ENCODE measurements at regions not wholly inside any gene's neighbourhood (a gene's known extent, or its start where the extent isn't known, plus 50 kb on each side); places are given as distances from the start of the nearest gene placed in this dataset.

DNA sequence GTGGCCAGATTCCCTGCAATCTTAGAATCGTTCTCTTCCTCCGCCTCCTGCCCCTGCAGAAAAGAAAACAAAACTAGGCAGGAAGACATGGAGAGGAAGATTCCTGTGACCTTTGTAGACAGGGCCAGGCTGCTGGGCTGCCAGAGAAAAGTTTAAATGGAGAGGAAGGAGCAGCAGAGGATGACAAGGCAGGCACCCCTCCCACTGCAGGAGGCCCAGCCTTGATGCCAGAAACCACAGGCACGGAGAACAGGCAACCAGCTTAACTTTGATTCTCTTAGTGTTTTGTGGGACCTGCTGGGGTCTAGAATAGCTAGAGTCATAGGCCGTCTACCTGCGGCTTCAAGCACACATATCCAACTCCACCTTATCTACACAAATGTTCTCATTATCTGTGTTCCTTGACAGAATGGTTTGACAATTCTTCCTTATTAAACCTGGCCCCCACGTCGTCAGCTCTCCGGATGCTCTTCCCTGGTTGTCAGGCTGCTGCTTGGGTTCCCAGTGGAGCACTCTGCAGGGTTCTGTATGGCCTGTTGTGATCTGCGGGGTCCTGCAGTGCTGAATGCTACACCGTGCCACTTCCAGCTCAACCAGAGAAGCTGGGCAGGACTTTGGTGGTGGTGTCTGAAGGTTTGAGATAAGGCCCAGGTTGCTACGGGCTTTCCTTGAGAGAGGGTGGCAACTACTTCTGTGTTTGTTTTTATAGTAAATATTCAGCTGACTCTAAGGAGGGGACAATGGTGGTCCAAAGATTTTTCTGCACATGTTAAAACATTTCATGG, 609.5 kb downstream of the AACS start:
- DNase-seq (ENCODE audit: low read depth in 2 of 2) = no peak

DNA sequence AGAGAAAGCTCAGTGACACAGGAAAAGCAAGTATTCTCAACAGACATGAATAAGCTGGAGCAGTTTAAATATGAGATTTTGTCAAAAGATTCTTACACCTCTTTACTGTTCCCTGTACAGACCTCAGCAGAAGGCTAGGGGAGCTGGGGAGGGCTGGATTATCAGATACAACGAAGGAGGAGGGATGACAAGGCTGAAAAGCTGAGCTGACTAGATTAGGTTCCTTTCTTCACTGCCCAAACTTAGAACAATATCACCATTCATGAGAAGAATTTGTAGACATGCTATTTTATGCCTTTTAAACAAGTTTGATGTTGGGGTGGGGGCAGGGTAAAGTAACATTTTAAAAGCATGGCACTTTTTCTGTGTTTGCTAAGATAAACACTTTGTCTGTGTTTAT, 611.1 kb downstream of the AACS start:
- DNase-seq (ENCODE audit: low read depth in 2 of 2) = no peak

GRCh38 chr12:125677829-125678228, 612.6 kb downstream of the AACS start:
- DNase-seq (ENCODE audit: low read depth in 2 of 2) = no peak

DNA sequence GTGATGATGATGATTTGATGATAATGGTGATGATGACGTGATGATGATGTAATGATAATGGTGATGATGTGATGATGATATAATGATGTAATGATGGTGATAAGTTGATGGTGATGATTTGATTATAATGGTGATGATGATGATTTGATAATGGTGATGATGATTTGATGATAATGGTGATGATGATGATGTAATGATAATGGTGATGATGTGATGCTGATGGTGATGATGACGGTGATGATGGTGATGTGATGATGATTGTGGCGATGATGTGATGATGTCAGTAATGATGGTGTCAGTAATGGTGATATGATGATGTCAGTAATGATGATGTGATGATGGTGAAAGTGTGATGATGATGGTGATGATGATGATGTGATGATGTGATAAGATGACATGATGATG, 613.4 kb downstream of the AACS start:
- DNase-seq (ENCODE audit: low read depth in 2 of 2) = no peak

- no peak for DNase-seq (ENCODE audit: low read depth in 2 of 2)
Observed at GRCh38 chr12:125683748-125684381, 618.6 kb downstream of the AACS start.

DNA sequence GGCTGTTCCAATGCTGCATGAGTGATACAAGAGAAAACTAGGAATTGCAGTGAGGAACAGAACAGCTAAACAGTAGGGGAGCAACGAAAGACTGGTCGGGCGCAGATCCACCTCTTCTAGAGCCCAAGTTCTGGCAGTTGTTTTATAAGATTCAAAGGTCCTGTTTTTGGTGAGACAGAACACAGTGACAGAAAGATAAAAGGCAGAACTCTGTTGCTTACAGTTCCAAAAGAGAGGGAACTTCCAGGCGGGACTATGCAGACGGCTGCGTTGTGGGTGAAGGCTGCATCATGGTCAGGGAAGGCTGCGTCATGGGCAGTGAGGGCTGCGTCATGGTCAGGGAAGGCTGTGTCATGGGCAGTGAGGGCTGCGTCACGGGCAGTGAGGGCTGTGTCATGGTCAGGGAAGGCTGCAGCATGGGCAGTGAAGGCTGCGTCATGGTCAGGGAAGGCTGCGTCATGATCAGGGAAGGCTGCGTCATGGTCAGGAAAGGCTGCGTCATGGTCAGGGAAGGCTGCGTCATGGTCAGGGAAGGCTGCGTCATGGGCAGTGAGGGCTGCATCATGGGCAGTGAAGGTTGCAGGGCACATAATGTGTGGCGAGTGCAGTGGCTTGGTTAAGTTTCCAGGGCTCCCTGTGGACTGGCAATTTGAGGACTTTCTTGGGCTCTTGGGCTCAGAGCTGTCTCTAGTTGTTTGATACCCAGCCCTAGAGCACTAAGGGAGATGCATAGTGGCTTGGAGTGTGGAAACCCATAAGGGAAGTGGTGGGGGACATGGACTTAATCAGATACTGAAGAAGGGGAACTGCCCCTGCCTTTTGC, 619.9 kb downstream of the AACS start:
- no peak for DNase-seq (ENCODE audit: low read depth in 2 of 2)

- DNase-seq (ENCODE audit: low read depth in 2 of 2) = no peak
Observed at GRCh38 chr12:125685915-125686314, 620.7 kb downstream of the AACS start.

DNA sequence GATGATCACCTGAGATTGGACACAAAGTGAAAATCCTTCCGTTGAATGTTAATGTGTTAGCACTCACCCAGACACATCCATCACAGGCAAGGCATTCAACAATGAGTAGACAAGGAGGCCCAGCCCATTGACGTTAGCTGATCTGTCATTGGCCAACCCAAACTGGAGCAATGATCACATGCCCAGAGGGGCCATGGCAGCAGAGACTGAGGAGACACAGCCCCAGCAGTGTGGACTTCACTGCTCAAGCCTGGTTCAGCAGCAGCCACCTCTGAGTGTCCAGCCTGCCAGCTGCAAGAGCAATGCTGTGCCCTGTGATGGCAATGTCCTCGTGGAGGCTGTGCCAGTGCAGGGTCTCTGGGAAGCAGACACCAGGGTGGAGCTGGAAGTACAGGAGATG, 622.2 kb downstream of the AACS start:
- DNase-seq (ENCODE audit: low read depth in 2 of 2) = no peak

DNA sequence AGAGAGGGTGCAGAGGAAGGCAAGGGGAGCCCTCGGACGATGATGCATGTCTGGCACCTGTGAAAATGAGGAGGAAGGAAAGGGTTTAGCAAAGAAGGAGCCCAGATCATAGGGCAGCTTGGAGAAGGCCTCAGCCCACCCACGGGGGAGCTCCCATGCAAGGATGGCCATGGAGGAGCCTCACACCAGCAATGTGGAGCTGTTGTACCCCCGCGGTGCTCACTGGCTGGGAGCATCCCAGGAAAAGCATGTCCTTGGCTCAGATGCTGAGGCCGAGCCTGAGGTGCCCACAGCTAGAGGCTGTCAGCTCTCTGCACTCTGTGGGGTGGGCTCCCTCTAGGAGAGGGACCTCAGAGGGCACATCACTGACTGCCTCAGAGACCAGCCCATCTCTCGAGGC, 622.6 kb downstream of the AACS start:
- DNase-seq (ENCODE audit: low read depth in 2 of 2) = no peak

- no peak for DNase-seq (ENCODE audit: low read depth in 2 of 2)
Observed at GRCh38 chr12:125688223-125688622, 623.0 kb downstream of the AACS start.

- DNase-seq (ENCODE audit: low read depth in 2 of 2) = no peak
Observed at GRCh38 chr12:125688881-125689280, 623.6 kb downstream of the AACS start.

- DNase-seq (ENCODE audit: low read depth in 2 of 2) = no peak
Observed at GRCh38 chr12:125689576-125690410, 624.6 kb downstream of the AACS start.

DNA sequence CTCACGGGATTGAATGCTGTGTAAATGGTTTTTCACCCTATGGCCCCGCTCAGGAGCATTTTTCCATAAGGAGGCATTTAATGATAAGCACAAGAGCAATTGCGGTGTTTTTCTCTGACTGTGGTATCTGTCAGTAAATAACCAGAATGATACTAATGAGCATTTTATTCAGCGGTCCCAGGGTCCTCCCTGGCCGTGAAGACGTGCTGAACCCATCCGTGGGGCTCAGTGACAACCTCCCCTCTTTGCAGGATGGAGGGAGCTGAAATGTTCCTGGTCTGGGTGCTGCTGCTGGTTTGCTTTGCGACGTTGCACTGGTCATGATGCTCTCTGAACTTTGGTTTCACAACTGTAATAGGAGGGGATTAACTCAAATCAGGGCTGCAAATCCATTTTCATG, 625.6 kb downstream of the AACS start:
- DNase-seq (ENCODE audit: low read depth in 2 of 2) = no peak

- DNase-seq (ENCODE audit: low read depth in 2 of 2) = no peak
Observed at GRCh38 chr12:125696054-125696453, 630.8 kb downstream of the AACS start.

- no peak for DNase-seq (ENCODE audit: low read depth in 2 of 2)
Observed at GRCh38 chr12:125704803-125705202, 639.6 kb downstream of the AACS start.

DNA sequence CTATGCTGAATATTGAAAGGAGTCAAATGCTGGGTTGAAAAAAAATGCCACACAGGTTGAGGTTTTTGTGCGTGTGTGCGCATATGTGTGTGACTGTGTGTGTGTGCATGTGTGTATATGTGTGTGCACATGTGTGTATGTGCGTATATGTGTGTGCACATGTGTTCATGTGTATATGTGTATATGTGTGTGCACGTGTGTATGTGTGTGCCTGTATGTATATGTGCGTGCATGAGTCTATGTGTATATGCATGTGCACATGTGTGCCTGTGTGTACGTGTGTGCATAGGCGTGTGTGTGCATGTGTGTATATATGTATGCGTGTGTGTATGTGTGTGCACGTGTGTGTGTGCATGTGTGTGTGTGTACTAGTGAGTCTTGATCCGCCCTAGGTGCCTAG, 655.7 kb downstream of the AACS start:
- no peak for DNase-seq (ENCODE audit: low read depth in 2 of 2)

DNA sequence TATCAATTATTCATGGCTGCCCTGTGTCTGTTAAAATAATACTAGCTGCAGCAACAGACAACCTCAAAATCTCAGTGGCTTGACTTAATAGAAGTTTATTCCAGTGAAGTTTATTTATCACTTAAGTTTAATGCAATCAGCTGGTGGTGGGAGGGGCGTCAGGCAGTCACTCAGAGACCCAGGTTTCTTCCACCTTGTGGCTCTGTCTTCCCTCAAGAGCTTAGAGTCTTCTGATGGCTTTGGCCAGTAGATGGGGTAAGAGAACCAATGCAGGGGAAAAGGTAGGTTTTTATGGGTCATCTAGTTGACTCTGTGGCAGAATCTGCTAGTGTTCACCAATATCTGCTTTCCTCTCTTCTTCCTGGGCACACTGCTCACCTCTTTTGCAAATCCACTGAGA, 668.9 kb downstream of the AACS start:
- DNase-seq (ENCODE audit: low read depth in 2 of 2) = no peak

DNA sequence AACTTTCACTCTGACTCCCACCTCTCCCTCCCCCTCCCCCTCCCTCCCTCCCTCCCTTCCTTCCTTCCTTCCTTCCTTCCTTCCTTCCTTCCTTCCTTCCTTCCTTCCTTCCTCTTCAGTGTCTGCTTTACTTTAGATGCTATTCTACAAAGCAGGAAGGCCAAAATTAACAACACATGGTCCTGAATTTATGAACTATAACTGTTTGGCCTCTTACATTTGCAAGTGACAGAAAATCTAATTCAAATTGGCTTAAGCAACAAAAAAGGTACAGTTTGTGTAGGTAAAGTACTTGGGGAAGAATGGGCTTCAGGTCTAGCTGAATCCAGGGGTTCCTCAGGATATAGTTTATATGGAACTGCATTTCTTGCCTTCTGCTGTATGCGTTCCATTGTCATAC, 673.0 kb downstream of the AACS start:
- no peak for DNase-seq (ENCODE audit: low read depth in 2 of 2)

- DNase-seq (ENCODE audit: low read depth in 2 of 2) = no peak
Observed at GRCh38 chr12:125742413-125742812, 677.2 kb downstream of the AACS start.

DNA sequence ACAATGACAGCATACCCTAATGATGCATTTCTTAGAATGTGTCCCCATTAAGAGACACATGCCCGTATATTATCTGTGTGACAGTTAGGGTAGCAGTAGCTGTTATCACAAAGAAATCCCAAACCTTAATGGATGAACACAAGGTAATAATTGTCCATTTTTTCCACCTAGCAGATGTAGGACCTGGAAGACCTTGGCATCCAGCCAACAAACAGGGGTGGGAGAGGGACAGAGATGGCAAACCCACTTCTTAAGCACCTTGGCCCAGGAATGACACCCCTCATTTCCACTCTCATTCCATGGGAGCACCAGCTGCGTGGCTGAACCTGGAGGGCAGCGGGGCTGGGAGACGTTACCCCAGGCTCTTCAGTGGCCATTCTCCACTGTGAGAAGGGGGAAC, 679.0 kb downstream of the AACS start:
- DNase-seq (ENCODE audit: low read depth in 2 of 2) = no peak

DNA sequence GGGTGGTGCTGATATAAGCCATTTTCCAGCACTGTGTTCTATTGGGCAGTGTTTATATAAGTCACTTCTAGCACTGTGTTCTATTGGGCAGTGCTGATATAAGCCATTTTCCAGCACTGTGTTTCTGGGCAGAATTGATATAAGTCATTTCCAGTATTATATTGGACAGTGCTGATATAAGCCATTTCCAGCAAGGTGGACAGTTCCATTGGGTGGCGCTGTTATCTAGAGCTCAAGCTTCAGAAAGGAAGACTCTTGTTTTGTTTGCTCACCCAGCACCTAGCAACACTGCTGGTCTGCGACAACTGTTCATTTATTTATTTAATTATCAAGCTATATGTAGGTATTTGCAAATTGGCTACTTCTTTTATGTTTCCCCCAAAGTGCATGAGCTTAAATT, 690.3 kb downstream of the AACS start:
- no peak for DNase-seq (ENCODE audit: low read depth in 2 of 2)

GRCh38 chr12:125766091-125766490, 700.9 kb downstream of the AACS start:
- no peak for DNase-seq (ENCODE audit: low read depth in 2 of 2)
